HEK293 (cell line): ENCODE measurements at regions not wholly inside any gene's neighbourhood (a gene's known extent, or its start where the extent isn't known, plus 50 kb on each side); places are given as distances from the start of the nearest gene placed in this dataset.

Experiments
- PRDM1 ChIP-seq: fragments of 450-650 bp; formaldehyde crosslinking; IDR thresholded peaks from 2 replicates; pipeline ENCODE4; 2016; ENCODE audit warnings: missing biosample characterization, missing genetic modification characterization
- TRIM28 ChIP-seq: IDR thresholded peaks from 2 replicates; pipeline ENCODE4 v1.6.1; 2011; ENCODE audit warnings: low read length, control low read depth, borderline replicate concordance
- ZNF324 ChIP-seq: fragments of 450-650 bp; formaldehyde crosslinking; IDR thresholded peaks from 2 replicates; pipeline ENCODE4 v1.5.1; 2016; ENCODE audit warnings: missing biosample characterization, missing genetic modification characterization
- TF ChIP-seq, protein P1 (sequence below): fragments of 450-650 bp; formaldehyde crosslinking; IDR thresholded peaks from 2 replicates; pipeline ENCODE4 v1.5.1; 2016; ENCODE audit warnings: missing biosample characterization, missing genetic modification characterization
- TF ChIP-seq, protein P2 (sequence below): sonication (generic); formaldehyde crosslinking; IDR thresholded peaks from 2 replicates; pipeline ENCODE4 v1.8.1; 2022; ENCODE audit warnings: mild to moderate bottlenecking, moderate library complexity, missing genetic modification reagents

DNA sequence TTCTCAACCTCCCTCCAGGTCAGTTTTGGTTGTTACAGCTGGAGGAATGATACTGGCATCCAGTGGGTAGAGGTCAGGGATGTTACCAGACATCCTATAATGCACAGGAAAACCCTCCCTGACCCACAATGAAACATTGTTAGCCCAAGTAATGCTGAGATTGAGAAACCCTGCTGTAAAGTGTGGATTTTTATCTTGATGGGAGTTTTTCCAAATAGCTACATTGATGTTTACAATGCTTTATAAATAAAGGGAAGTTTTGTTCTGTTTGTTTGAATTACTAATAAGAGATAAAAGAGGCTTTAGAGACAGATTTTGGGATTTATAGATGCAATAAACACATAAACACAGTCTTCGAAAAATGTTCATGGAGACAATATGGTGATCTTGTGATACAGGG, 194.0 kb upstream of the NUDT6 start:
- TF ChIP-seq, protein P1, sequence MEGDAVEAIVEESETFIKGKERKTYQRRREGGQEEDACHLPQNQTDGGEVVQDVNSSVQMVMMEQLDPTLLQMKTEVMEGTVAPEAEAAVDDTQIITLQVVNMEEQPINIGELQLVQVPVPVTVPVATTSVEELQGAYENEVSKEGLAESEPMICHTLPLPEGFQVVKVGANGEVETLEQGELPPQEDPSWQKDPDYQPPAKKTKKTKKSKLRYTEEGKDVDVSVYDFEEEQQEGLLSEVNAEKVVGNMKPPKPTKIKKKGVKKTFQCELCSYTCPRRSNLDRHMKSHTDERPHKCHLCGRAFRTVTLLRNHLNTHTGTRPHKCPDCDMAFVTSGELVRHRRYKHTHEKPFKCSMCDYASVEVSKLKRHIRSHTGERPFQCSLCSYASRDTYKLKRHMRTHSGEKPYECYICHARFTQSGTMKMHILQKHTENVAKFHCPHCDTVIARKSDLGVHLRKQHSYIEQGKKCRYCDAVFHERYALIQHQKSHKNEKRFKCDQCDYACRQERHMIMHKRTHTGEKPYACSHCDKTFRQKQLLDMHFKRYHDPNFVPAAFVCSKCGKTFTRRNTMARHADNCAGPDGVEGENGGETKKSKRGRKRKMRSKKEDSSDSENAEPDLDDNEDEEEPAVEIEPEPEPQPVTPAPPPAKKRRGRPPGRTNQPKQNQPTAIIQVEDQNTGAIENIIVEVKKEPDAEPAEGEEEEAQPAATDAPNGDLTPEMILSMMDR (tag by site-specific recombination) = no peak
- TF ChIP-seq TRIM28 (no peak), PRDM1 (tag by site-specific recombination) (no peak), ZNF324 (tag by site-specific recombination) (no peak)
- TF ChIP-seq, protein P2, sequence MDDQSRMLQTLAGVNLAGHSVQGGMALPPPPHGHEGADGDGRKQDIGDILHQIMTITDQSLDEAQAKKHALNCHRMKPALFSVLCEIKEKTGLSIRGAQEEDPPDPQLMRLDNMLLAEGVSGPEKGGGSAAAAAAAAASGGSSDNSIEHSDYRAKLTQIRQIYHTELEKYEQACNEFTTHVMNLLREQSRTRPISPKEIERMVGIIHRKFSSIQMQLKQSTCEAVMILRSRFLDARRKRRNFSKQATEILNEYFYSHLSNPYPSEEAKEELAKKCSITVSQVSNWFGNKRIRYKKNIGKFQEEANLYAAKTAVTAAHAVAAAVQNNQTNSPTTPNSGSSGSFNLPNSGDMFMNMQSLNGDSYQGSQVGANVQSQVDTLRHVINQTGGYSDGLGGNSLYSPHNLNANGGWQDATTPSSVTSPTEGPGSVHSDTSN = no peak
